Natural killer cell (primary cell): ENCODE measurements at regions not wholly inside any gene's neighbourhood (a gene's known extent, or its start where the extent isn't known, plus 50 kb on each side); places are given as distances from the start of the nearest gene placed in this dataset.

Source experiments
- ATAC-seq, 3 donors: fragments of 150-1000 bp in 2 of 3; fragments of 200-7000 bp in 1 of 3; cut with Tn5 transposase; 1 replicate in 1 of 3; 2 replicates in 2 of 3; pipeline ENCODE4 v1.10.0; 2021; ENCODE audit warnings: mild to moderate bottlenecking in 2 of 3, moderate library complexity in 2 of 3
- DNase-seq, 2 donors: peaks; one replicate each; pipeline versions ENCODE4 v3.0.0 to v3.0.0-alpha.2; 2013 to 2021; ENCODE audit warnings: mixed read lengths in 1 of 2
- H3K27ac ChIP-seq: one replicate; pipeline ENCODE4 v1.5.1; 2013; ENCODE audit warnings: mild to moderate bottlenecking, low read length
- H3K27me3 ChIP-seq: one replicate; pipeline ENCODE4 v1.6.1; 2013; ENCODE audit warnings: low read length; ENCODE audit not compliant: control insufficient read depth, insufficient read depth
- H3K36me3 ChIP-seq: one replicate; pipeline ENCODE4 v1.6.1; 2013; ENCODE audit warnings: low read length; ENCODE audit not compliant: control insufficient read depth, insufficient read depth
- H3K4me1 ChIP-seq: one replicate; pipeline ENCODE4 v1.6.1; 2013; ENCODE audit warnings: low read length; ENCODE audit not compliant: control insufficient read depth, insufficient read depth
- H3K4me3 ChIP-seq: one replicate; pipeline ENCODE4 v1.5.1; 2013; ENCODE audit warnings: low read length
- H3K9me3 ChIP-seq: one replicate; pipeline ENCODE4 v1.6.1; 2013; ENCODE audit warnings: low read length; ENCODE audit not compliant: control insufficient read depth, insufficient read depth
- H3K27ac Mint-ChIP-seq, 2 donors: one replicate each; pipeline ENCODE4 v1.8.0; 2022; ENCODE audit warnings: mild to moderate bottlenecking in 2 of 2, mixed read lengths in 2 of 2, moderate library complexity in 1 of 2
- H3K27me3 Mint-ChIP-seq, 2 donors: one replicate each; pipeline ENCODE4 v1.8.0; 2022; ENCODE audit warnings: low read depth in 2 of 2, mixed read lengths in 2 of 2
- H3K36me3 Mint-ChIP-seq: one replicate; pipeline ENCODE4 v1.8.0; 2022; ENCODE audit warnings: mixed read lengths
- H3K4me1 Mint-ChIP-seq, 2 donors: one replicate each; pipeline ENCODE4 v1.8.0; 2022; ENCODE audit warnings: mixed read lengths in 2 of 2
- H3K4me3 Mint-ChIP-seq: one replicate; pipeline ENCODE4 v1.8.0; 2022; ENCODE audit warnings: mild to moderate bottlenecking, moderate library complexity, mixed read lengths
- H3K9me3 Mint-ChIP-seq, 2 donors: one replicate each; pipeline ENCODE4 v1.8.0; 2022; ENCODE audit warnings: mixed read lengths in 2 of 2
- CTCF ChIP-seq: fragments of 200-600 bp; IDR thresholded peaks from one replicate; pipeline ENCODE4 v1.8.0; 2022; ENCODE audit warnings: antibody characterized with exemption
- WGBS: methylation state at CpG from one replicate; pipeline ENCODE4 v1.1.7; 2013; ENCODE audit warnings: missing lambda C conversion rate; ENCODE audit not compliant: insufficient coverage; 5-methylcytosine and 5-hydroxymethylcytosine counted together
- intact Hi-C: fragments of 100-400 bp; cut with micrococcal nuclease; formaldehyde crosslinking; loops from one replicate; pipeline ENCODE4 v1.14.2; 2022

GRCh38 chr4:66887061-66887460 is 658.2 kb downstream of the CENPC start:
- H3K9me3 Mint-ChIP-seq = peaks cover 12 to 20% of the 10 kb centered on the region in 2 donors
- WGBS = 25% methylated on average over 1 of the region's 1 CpG
- intact Hi-C loops = no loop called here

GRCh38 chr4:66885501-66886165 is 659.7 kb downstream of the CENPC start:
- H3K4me1 ChIP-seq = no peaks in the 10 kb centered on the region
- no peaks in the 10 kb centered on the region for H3K36me3 ChIP-seq
- H3K9me3 ChIP-seq = peaks cover 6% of the 10 kb centered on the region
- Mint-ChIP-seq H3K4me3 (no peak overlapping the region), H3K4me1 (no peaks in the 10 kb centered on the region), H3K27ac (no peak overlapping the region), H3K9me3 (peaks cover 12 to 19% of the 10 kb centered on the region in 2 donors), H3K27me3 (no peaks in the 10 kb centered on the region), H3K36me3 (no peaks in the 10 kb centered on the region)
- intact Hi-C loops = no loop called here
- H3K27ac ChIP-seq = no peak overlapping the region
- TF ChIP-seq CTCF = no peak
- no peak overlapping the region for H3K4me3 ChIP-seq
- ATAC-seq (no peak), DNase-seq (no peak)
- H3K27me3 ChIP-seq = no peaks in the 10 kb centered on the region
- 100% methylated on average over 1 of the region's 1 CpG for WGBS

More at GRCh38 chr4:66887061-66887460, 658.2 kb downstream of the CENPC start:
- DNase-seq (no peak), ATAC-seq (no peak)
- no peak for TF ChIP-seq CTCF
- Mint-ChIP-seq H3K4me3 (no peak overlapping the region), H3K36me3 (no peaks in the 10 kb centered on the region), H3K4me1 (no peaks in the 10 kb centered on the region), H3K27me3 (no peaks in the 10 kb centered on the region), H3K27ac (no peak overlapping the region)
- H3K9me3 ChIP-seq = peaks cover 6% of the 10 kb centered on the region
- no peak overlapping the region for H3K27ac ChIP-seq
- H3K4me3 ChIP-seq = no peak overlapping the region
- H3K4me1 ChIP-seq = no peaks in the 10 kb centered on the region
- no peaks in the 10 kb centered on the region for H3K36me3 ChIP-seq
- H3K27me3 ChIP-seq = no peaks in the 10 kb centered on the region

GRCh38 chr4:66876946-66877345 is 668.4 kb downstream of the CENPC start:
- H3K36me3 ChIP-seq = no peaks in the 10 kb centered on the region
- Mint-ChIP-seq H3K27ac (no peak overlapping the region), H3K36me3 (no peaks in the 10 kb centered on the region), H3K4me3 (no peak overlapping the region), H3K4me1 (no peaks in the 10 kb centered on the region), H3K27me3 (no peaks in the 10 kb centered on the region), H3K9me3 (peaks cover 10 to 14% of the 10 kb centered on the region in 2 donors)
- no peaks in the 10 kb centered on the region for H3K27me3 ChIP-seq
- no peak for TF ChIP-seq CTCF
- DNase-seq (no peak), ATAC-seq (no peak)
- 94% methylated on average over 2 of the region's 2 CpGs for WGBS
- no peak overlapping the region for H3K4me3 ChIP-seq
- H3K9me3 ChIP-seq = no peaks in the 10 kb centered on the region
- no peaks in the 10 kb centered on the region for H3K4me1 ChIP-seq
- intact Hi-C loops = no loop called here
- no peak overlapping the region for H3K27ac ChIP-seq

- intact Hi-C loops = no loop called here
- no peak overlapping the region for H3K27ac Mint-ChIP-seq
- Histone ChIP-seq H3K27me3 (no peaks in the 10 kb centered on the region), H3K9me3 (no peaks in the 10 kb centered on the region), H3K27ac (no peak overlapping the region), H3K36me3 (no peaks in the 10 kb centered on the region), H3K4me3 (no peak overlapping the region), H3K4me1 (no peaks in the 10 kb centered on the region)
- DNase-seq (no peak), ATAC-seq (no peak)
- H3K27me3 Mint-ChIP-seq = no peaks in the 10 kb centered on the region
- no peak for TF ChIP-seq CTCF
- peaks cover 5 to 13% of the 10 kb centered on the region in 2 donors for H3K9me3 Mint-ChIP-seq
- WGBS = 92% methylated on average over 1 of the region's 1 CpG
- H3K4me1 Mint-ChIP-seq = no peaks in the 10 kb centered on the region
- H3K4me3 Mint-ChIP-seq = no peak overlapping the region
- H3K36me3 Mint-ChIP-seq = no peaks in the 10 kb centered on the region
Measured at GRCh38 chr4:66872661-66873060, 672.6 kb downstream of the CENPC start.
